OCI-LY1 (cell line): ENCODE measurements at regions not wholly inside any gene's neighbourhood (a gene's known extent, or its start where the extent isn't known, plus 50 kb on each side); places are given as distances from the start of the nearest gene placed in this dataset.

Experiments
- H2AFZ ChIP-seq: fragments of 200-600 bp; sonication (generic), shearing (Covaris generic); 2 replicates; pipeline ENCODE4 v1.6.0; 2014; ENCODE audit warnings: antibody characterized with exemption, mild to moderate bottlenecking, low read length
- H3F3A ChIP-seq: fragments of 200-600 bp; sonication (generic), shearing (Covaris generic); 2 replicates; pipeline ENCODE4 v1.6.0; 2014; ENCODE audit warnings: mild to moderate bottlenecking, antibody characterized with exemption, low read length, moderate library complexity; ENCODE audit not compliant: insufficient read depth
- H3K27ac ChIP-seq: fragments of 200-600 bp; sonication (generic); 2 replicates; pipeline ENCODE4 v1.5.1; 2014; ENCODE audit warnings: low read length, mixed run types, mild to moderate bottlenecking, low read depth; ENCODE audit not compliant: poor library complexity, severe bottlenecking
- H3K27me3 ChIP-seq: fragments of 200-600 bp; sonication (generic); 2 replicates; pipeline ENCODE4 v1.6.0; 2014; ENCODE audit warnings: antibody characterized with exemption, mild to moderate bottlenecking, low read length, moderate library complexity; ENCODE audit not compliant: insufficient read depth
- H3K36me3 ChIP-seq: fragments of 200-600 bp; sonication (generic); 2 replicates; pipeline ENCODE4 v1.6.1; 2014; ENCODE audit warnings: mild to moderate bottlenecking, antibody characterized with exemption, low read length, moderate library complexity, mixed read lengths; ENCODE audit not compliant: insufficient read depth
- H3K4me1 ChIP-seq: fragments of 200-600 bp; sonication (generic); 2 replicates; pipeline ENCODE4 v1.5.1; 2014; ENCODE audit warnings: mild to moderate bottlenecking, low read length, moderate library complexity; ENCODE audit not compliant: insufficient read depth, severe bottlenecking
- H3K4me2 ChIP-seq: fragments of 200-600 bp; sonication (generic), shearing (Covaris generic); 2 replicates; pipeline ENCODE4 v1.6.1; 2014; ENCODE audit warnings: low read length
- H3K4me3 ChIP-seq: fragments of 200-600 bp; sonication (generic); 2 replicates; pipeline ENCODE4 v1.5.1; 2014; ENCODE audit warnings: low read length, low read depth, mild to moderate bottlenecking, mixed read lengths; ENCODE audit not compliant: poor library complexity, severe bottlenecking
- H3K79me2 ChIP-seq: fragments of 200-600 bp; shearing (Covaris generic); 2 replicates; pipeline ENCODE4 v1.6.1; 2016; ENCODE audit warnings: mixed run types, low read length, mixed read lengths; ENCODE audit not compliant: insufficient read depth
- H3K9ac ChIP-seq: fragments of 200-600 bp; sonication (generic), shearing (Covaris generic); 2 replicates; pipeline ENCODE4 v1.6.1; 2014; ENCODE audit warnings: mild to moderate bottlenecking, low read length, mixed read lengths
- H3K9me2 ChIP-seq: fragments of 200-600 bp; sonication (generic), shearing (Covaris generic); 2 replicates; pipeline ENCODE4 v1.6.1; 2014; ENCODE audit warnings: low read depth, mild to moderate bottlenecking, low read length, mixed read lengths
- H3K9me3 ChIP-seq: fragments of 200-600 bp; shearing (Covaris generic); 2 replicates; pipeline ENCODE4 v1.6.1; 2014; ENCODE audit warnings: low read length, mixed read lengths
- H4K20me1 ChIP-seq: fragments of 200-600 bp; sonication (generic), shearing (Covaris generic); 2 replicates; pipeline ENCODE4 v1.6.0; 2016; ENCODE audit warnings: mild to moderate bottlenecking, low read length; ENCODE audit not compliant: insufficient read depth
- CTCF ChIP-seq: fragments of 200-600 bp; sonication (generic), shearing (Covaris generic); IDR thresholded peaks from 2 replicates; pipeline ENCODE4 v1.5.1; 2017; ENCODE audit warnings: mild to moderate bottlenecking, antibody characterized with exemption, low read length, moderate library complexity, mixed read lengths
- EZH2 ChIP-seq: fragments of 200-600 bp; sonication (generic), shearing (Covaris generic); IDR thresholded peaks from 2 replicates; pipeline ENCODE4 v1.8.0; 2017; ENCODE audit warnings: borderline replicate concordance, mixed run types, mild to moderate bottlenecking, antibody characterized with exemption, low read length, moderate library complexity, mixed read lengths

DNA sequence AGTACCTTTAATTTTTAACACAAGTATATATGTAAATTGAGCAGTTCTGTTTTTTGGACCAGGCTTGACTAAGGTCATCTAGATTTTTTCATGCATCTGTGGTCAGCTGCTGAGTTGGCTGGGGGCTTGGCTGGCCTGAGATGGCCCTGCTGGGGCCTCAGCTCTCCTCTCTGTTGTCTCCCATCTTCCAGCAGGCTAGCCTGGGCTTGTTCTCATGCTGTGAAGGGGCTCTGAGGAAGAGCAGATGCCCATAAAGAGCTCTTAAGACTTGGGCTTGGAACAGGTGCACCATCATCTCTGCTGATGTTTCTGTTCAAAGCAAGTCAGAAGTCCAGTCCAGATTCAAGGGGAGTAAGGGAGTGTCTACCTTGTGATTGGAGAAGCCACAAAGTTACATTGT, 51.2 kb upstream of the TNR start:
- no peaks in the 10 kb centered on the region for H3K9me2 ChIP-seq
- no peak overlapping the region for H3K4me3 ChIP-seq
- no peaks in the 10 kb centered on the region for H3K4me1 ChIP-seq
- no peak overlapping the region for H3K4me2 ChIP-seq
- H3K9me3 ChIP-seq: no peaks in the 10 kb centered on the region
- H3K79me2 ChIP-seq: no peaks in the 10 kb centered on the region
- no peaks in the 10 kb centered on the region for H4K20me1 ChIP-seq
- no peak overlapping the region for H3K27ac ChIP-seq
- TF ChIP-seq CTCF (no peak), EZH2 (no peak)
- no peaks in the 10 kb centered on the region for H3F3A ChIP-seq
- no peaks in the 10 kb centered on the region for H3K36me3 ChIP-seq
- no peak overlapping the region for H3K9ac ChIP-seq
- H2AFZ ChIP-seq: no peak overlapping the region
- H3K27me3 ChIP-seq: no peaks in the 10 kb centered on the region

DNA sequence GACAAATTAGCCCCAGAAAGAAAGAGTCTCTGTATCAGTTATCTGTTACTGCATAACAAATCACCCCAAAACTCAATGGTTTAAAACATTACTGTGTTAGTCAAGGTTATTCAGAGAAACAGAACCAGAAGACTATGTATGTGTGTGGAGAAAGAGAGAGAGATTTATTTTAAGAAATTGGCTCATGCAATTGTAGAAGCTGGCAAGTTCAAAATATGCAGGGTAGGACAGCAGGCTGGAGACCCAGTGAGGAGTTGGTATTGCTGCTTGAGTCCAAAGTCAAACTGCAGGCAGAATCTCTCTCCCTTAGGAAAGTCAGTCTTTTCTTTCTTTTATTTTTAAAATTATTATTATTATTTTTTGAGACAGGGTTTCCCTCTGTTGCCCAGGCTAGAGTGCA, 50.2 kb upstream of the TNR start:
- Histone ChIP-seq H3K9ac (no peak overlapping the region), H3K4me2 (no peak overlapping the region), H3K79me2 (no peaks in the 10 kb centered on the region), H3K36me3 (no peaks in the 10 kb centered on the region), H3K9me2 (no peaks in the 10 kb centered on the region), H2AFZ (no peak overlapping the region), H3F3A (no peaks in the 10 kb centered on the region), H3K27me3 (no peaks in the 10 kb centered on the region), H3K27ac (no peak overlapping the region), H3K9me3 (no peaks in the 10 kb centered on the region), H3K4me3 (no peak overlapping the region), H3K4me1 (no peaks in the 10 kb centered on the region), H4K20me1 (no peaks in the 10 kb centered on the region)
- TF ChIP-seq EZH2 (no peak), CTCF (no peak)
